Endothelial cell of umbilical vein (primary cell): ENCODE measurements at regions not wholly inside any gene's neighbourhood (a gene's known extent, or its start where the extent isn't known, plus 50 kb on each side); places are given as distances from the start of the nearest gene placed in this dataset.

Source experiments
- BruUV-seq: library from RNA; stranded (reverse); fragments of 400-500 nt; replicated peaks from 2 replicates; lab custom pipeline; 2021; lab: Mats Ljungman, UMichigan
- CTCF ChIA-PET: fragments of 300-600, 350-600 bp; sonication (Branson Sonifier 250); formaldehyde crosslinking; loops from one replicate; lab custom pipeline; 2021; ENCODE audit warnings: antibody characterized with exemption, inconsistent platforms; lab: Charles Lee
- POLR2A ChIA-PET: fragments of 300-600, 350-600 bp; sonication (Branson Sonifier 250); formaldehyde crosslinking; loops from one replicate; lab custom pipeline; 2021; ENCODE audit warnings: antibody characterized with exemption, inconsistent platforms; lab: Charles Lee
- DNase-seq: peaks from one replicate; pipeline ENCODE4 v3.0.0-alpha.2; 2011; ENCODE audit warnings: low read depth, low spot score
- FAIRE-seq: peaks from 2 replicates; lab custom pipeline; 2011; peaks lifted over from hg19 to GRCh38; lab: Jason Lieb, UNC
- H2AFZ ChIP-seq: 2 replicates; pipeline ENCODE4 v1.6.0; 2012; ENCODE audit warnings: low read depth, low read length, control low read depth, inconsistent platforms
- H3K27ac ChIP-seq: 2 replicates; pipeline ENCODE4 v1.5.1; 2011; ENCODE audit warnings: low read depth, mild to moderate bottlenecking, control low read depth, low read length, moderate library complexity; ENCODE audit not compliant: insufficient read depth
- H3K27me3 ChIP-seq, 2 experiments: 2 replicates each; pipeline versions ENCODE4 v1.6.0 to v1.6.1; 2011; ENCODE audit warnings: low read length in 2 of 2, mixed read lengths in 1 of 2; ENCODE audit not compliant: control insufficient read depth in 2 of 2, insufficient read depth in 2 of 2
- H3K36me3 ChIP-seq, 2 experiments: 2 replicates in 1 of 2; 3 replicates in 1 of 2; pipeline ENCODE4 v1.5.1; 2011; ENCODE audit warnings: low read length in 2 of 2, mild to moderate bottlenecking in 1 of 2, moderate library complexity in 1 of 2; ENCODE audit not compliant: control insufficient read depth in 2 of 2, insufficient read depth in 2 of 2; ENCODE audit errors: extremely low read depth in 1 of 2
- H3K4me1 ChIP-seq: 3 replicates; pipeline ENCODE4 v1.5.1; 2011; ENCODE audit warnings: mild to moderate bottlenecking, low read length; ENCODE audit not compliant: control insufficient read depth, insufficient read depth; ENCODE audit errors: extremely low read depth
- H3K4me2 ChIP-seq: 2 replicates; pipeline ENCODE4 v1.6.1; 2011; ENCODE audit warnings: low read length, control low read depth, mixed read lengths; ENCODE audit not compliant: insufficient read depth
- H3K4me3 ChIP-seq, 3 experiments: fragments of 200-600 bp in 1 of 3; sonication (generic), shearing (Covaris generic) in 1 of 3; replicated peaks in 1 of 3; 2 replicates each; pipeline ENCODE4 v1.5.1; 2011 to 2016; ENCODE audit warnings: control low read depth in 3 of 3, low read length in 3 of 3, mild to moderate bottlenecking in 2 of 3, inconsistent platforms in 1 of 3, low read depth in 1 of 3, moderate library complexity in 1 of 3; ENCODE audit not compliant: insufficient read depth in 1 of 3
- H3K79me2 ChIP-seq: 2 replicates; pipeline ENCODE4 v1.6.0; 2012; ENCODE audit warnings: low read length, inconsistent platforms; ENCODE audit not compliant: control insufficient read depth, insufficient read depth
- H3K9ac ChIP-seq: replicated peaks from 2 replicates; pipeline ENCODE3; 2011; ENCODE audit warnings: low read length, control low read depth; ENCODE audit not compliant: insufficient read depth; ENCODE audit errors: extremely low read depth
- H3K9me1 ChIP-seq: replicated peaks from 3 replicates; pipeline ENCODE4 v1.6.0; 2011; ENCODE audit warnings: mild to moderate bottlenecking, low read length; ENCODE audit not compliant: control insufficient read depth, insufficient read depth; ENCODE audit errors: extremely low read depth
- H3K9me3 ChIP-seq: replicated peaks from 2 replicates; pipeline ENCODE4 v1.5.1; 2012; ENCODE audit warnings: low read length, inconsistent platforms; ENCODE audit not compliant: control insufficient read depth, insufficient read depth
- H4K20me1 ChIP-seq: replicated peaks from 2 replicates; pipeline ENCODE3; 2011; ENCODE audit warnings: mild to moderate bottlenecking, low read length; ENCODE audit not compliant: control insufficient read depth, insufficient read depth; ENCODE audit errors: extremely low read depth
- FOS ChIP-seq: IDR thresholded peaks from 2 replicates; pipeline ENCODE4 v1.6.1; 2011; ENCODE audit warnings: mild to moderate bottlenecking, low read length, moderate library complexity, borderline replicate concordance; ENCODE audit not compliant: insufficient read depth
- GATA2 ChIP-seq: IDR thresholded peaks from 2 replicates; pipeline ENCODE4 v1.7.0; 2011; ENCODE audit warnings: low read depth, mild to moderate bottlenecking, moderate library complexity, mixed read lengths, low read length; ENCODE audit not compliant: insufficient read length, insufficient read depth
- MYC ChIP-seq: IDR thresholded peaks from one replicate; pipeline ENCODE4 v1.6.1; 2011; ENCODE audit warnings: mild to moderate bottlenecking, low read depth, low read length
- POLR2AphosphoS5 ChIP-seq: IDR thresholded peaks from 2 replicates; pipeline ENCODE4 v1.6.1; 2012; ENCODE audit warnings: low read depth, mild to moderate bottlenecking, control low read depth, low read length, moderate library complexity; ENCODE audit not compliant: insufficient read depth
- dilution Hi-C: fragments of 300-500 bp; cut with MboI; formaldehyde crosslinking; loops from one replicate; pipeline ENCODE4 v1.15.0; 2019; ENCODE audit warnings: low sequenced_read_pairs; ENCODE audit not compliant: extremely low pct_ligation_motif_present
- intact Hi-C: fragments of 100-400 bp; cut with micrococcal nuclease; formaldehyde crosslinking; loops from one replicate; pipeline ENCODE4 v1.10.0; 2022

DNA sequence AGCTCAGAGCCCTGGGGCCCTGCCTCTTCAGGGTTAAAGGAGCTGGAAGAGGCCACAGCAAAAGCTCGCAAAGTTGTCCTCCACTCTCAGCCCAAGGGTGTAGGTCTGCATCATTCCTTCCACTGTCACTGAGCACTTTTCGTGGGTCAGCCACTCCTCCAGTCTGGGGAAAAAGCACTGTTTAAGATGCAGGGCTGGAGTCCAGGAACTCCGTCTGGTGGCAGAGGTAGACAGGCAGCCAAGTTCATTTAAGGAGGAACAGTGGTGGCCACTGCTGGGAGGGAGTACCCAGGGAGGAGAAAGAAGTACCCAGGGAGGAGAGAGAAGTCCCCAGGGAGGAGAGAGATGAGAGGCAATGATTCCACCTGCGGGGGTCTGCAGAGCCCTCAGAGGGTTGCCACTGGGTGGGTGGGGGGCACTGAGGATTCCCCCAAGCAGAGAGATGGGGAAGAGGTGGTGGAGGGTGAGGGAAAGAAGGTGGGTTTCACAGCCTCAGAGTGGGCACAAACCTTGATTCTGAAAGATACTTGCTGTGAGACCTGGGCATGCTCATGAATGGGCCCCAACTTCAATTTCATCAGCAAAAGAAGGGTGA lies 70.0 kb upstream of the B3GAT1 start:
- ChIA-PET CTCF (no interaction called here), POLR2A (no interaction called here)
- no peak for FAIRE-seq

DNA sequence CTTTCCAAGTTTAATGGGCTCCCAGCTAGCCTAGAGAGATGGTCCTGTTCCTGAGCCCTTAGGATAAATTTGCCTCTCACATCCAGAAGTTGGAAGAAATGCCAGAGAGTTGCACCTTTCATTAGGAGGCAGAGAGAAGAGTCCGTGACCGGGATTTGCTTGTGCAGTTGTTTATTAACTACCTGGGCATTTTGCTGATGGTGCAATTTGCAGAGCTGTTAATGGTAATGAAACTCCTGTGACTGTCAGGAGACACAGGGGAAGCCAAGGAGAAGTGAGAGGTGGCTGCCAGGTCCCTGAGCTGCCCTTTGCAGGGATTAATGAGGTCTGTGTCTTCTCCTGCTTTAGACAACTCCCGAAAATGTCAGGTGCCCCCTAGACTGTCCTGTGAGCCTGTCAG lies 69.1 kb upstream of the B3GAT1 start:
- no peaks in the 10 kb centered on the region for H3K9me3 ChIP-seq
- intact Hi-C loops = no loop called here

More for the DNA sequence above, 70.0 kb upstream of the B3GAT1 start:
- H2AFZ ChIP-seq = no peak overlapping the region
- DNase-seq = no peak
- H3K79me2 ChIP-seq = no peaks in the 10 kb centered on the region
- intact Hi-C loops = no loop called here
- H3K4me3 ChIP-seq = no peak overlapping the region
- no peaks in the 10 kb centered on the region for H3K9me1 ChIP-seq
- no peak overlapping the region for H3K4me2 ChIP-seq
- dilution Hi-C loops = no loop called here
- no peak overlapping the region for H3K27ac ChIP-seq
- H3K9ac ChIP-seq = no peak overlapping the region
- no peaks in the 10 kb centered on the region for H3K4me1 ChIP-seq
- no TSS peak for BruUV-seq
- H3K27me3 ChIP-seq = no peaks in the 10 kb centered on the region
- no peak for TF ChIP-seq GATA2
- no peak for TF ChIP-seq FOS
- no peak for TF ChIP-seq MYC
- no peak for TF ChIP-seq POLR2AphosphoS5
- no peaks in the 10 kb centered on the region for H3K36me3 ChIP-seq
- no peaks in the 10 kb centered on the region for H3K9me3 ChIP-seq
- no peaks in the 10 kb centered on the region for H4K20me1 ChIP-seq

More for the DNA sequence above, 69.1 kb upstream of the B3GAT1 start:
- ChIA-PET POLR2A (no interaction called here), CTCF (no interaction called here)
- no peak overlapping the region for H3K27ac ChIP-seq
- dilution Hi-C loops = no loop called here
- H3K79me2 ChIP-seq = no peaks in the 10 kb centered on the region
- H3K27me3 ChIP-seq = no peaks in the 10 kb centered on the region
- no peak overlapping the region for H3K4me3 ChIP-seq
- no peak for FAIRE-seq
- no peak overlapping the region for H2AFZ ChIP-seq
- no peak overlapping the region for H3K9ac ChIP-seq
- no peak overlapping the region for H3K4me2 ChIP-seq
- BruUV-seq = no TSS peak
- H3K4me1 ChIP-seq = no peaks in the 10 kb centered on the region
- no peaks in the 10 kb centered on the region for H4K20me1 ChIP-seq
- TF ChIP-seq FOS = no peak
- no peak for DNase-seq
- no peaks in the 10 kb centered on the region for H3K9me1 ChIP-seq
- H3K36me3 ChIP-seq = no peaks in the 10 kb centered on the region
